Liver (tissue), 8 donors: ENCODE measurements at regions not wholly inside any gene's neighbourhood (a gene's known extent, or its start where the extent isn't known, plus 50 kb on each side); places are given as distances from the start of the nearest gene placed in this dataset.

Experiments
- DNase-seq: peaks from one replicate; pipeline ENCODE4 v3.0.0-alpha.2; 2017; ENCODE audit warnings: low spot score
- H3K27ac ChIP-seq, 2 donors: one replicate each; pipeline ENCODE4 v1.7.0; 2013; ENCODE audit warnings: inconsistent platforms in 2 of 2, low read length in 2 of 2, control low read depth in 1 of 2, low read depth in 1 of 2, mild to moderate bottlenecking in 1 of 2
- H3K27me3 ChIP-seq, 4 donors: one replicate each; pipeline versions ENCODE4 v1.6.1 to v1.7.0; 2013; ENCODE audit warnings: low read length in 3 of 4, inconsistent platforms in 1 of 4, mild to moderate bottlenecking in 1 of 4, moderate library complexity in 1 of 4; ENCODE audit not compliant: control insufficient read depth in 4 of 4, insufficient read depth in 4 of 4
- H3K36me3 ChIP-seq, 4 donors: one replicate each; pipeline versions ENCODE4 v1.6.1 to v1.7.0; 2013; ENCODE audit warnings: low read length in 3 of 4, mild to moderate bottlenecking in 3 of 4, low read depth in 1 of 4, moderate library complexity in 1 of 4; ENCODE audit not compliant: control insufficient read depth in 4 of 4, insufficient read depth in 3 of 4
- H3K4me1 ChIP-seq, 4 donors: one replicate each; pipeline versions ENCODE4 v1.6.1 to v1.7.0; 2013; ENCODE audit warnings: low read length in 3 of 4, mild to moderate bottlenecking in 3 of 4, moderate library complexity in 1 of 4; ENCODE audit not compliant: control insufficient read depth in 4 of 4, insufficient read depth in 4 of 4
- H3K4me3 ChIP-seq, 3 donors: one replicate each; pipeline versions ENCODE4 v1.6.1 to v1.7.0; 2013; ENCODE audit warnings: low read length in 3 of 3, control low read depth in 1 of 3, low read depth in 1 of 3, mild to moderate bottlenecking in 1 of 3
- H3K9ac ChIP-seq, 2 donors: one replicate each; pipeline ENCODE4 v1.7.0; 2013; ENCODE audit warnings: low read length in 2 of 2, mild to moderate bottlenecking in 2 of 2, moderate library complexity in 2 of 2, control low read depth in 1 of 2, low read depth in 1 of 2
- H3K9me3 ChIP-seq, 4 donors: one replicate each; pipeline versions ENCODE4 v1.6.1 to v1.7.0; 2013; ENCODE audit warnings: low read length in 3 of 4; ENCODE audit not compliant: control insufficient read depth in 4 of 4
- EGR1 ChIP-seq, 2 donors: IDR thresholded peaks; 2 replicates each; pipeline ENCODE4 v1.6.1; 2016 to 2018; ENCODE audit warnings: antibody characterized with exemption in 2 of 2, low read depth in 2 of 2
- FOXA2 ChIP-seq: IDR thresholded peaks from 2 replicates; pipeline ENCODE4 v1.6.1; 2016; ENCODE audit warnings: antibody characterized with exemption
- GABPA ChIP-seq, 2 donors: IDR thresholded peaks in 1 of 2; conservative IDR thresholded peaks in 1 of 2; 2 replicates each; pipeline ENCODE4 v1.6.1; 2016; ENCODE audit warnings: antibody characterized with exemption in 2 of 2, mild to moderate bottlenecking in 1 of 2, moderate library complexity in 1 of 2
- JUND ChIP-seq, 2 donors: IDR thresholded peaks; 2 replicates each; pipeline ENCODE4 v1.6.1; 2016; ENCODE audit warnings: antibody characterized with exemption in 2 of 2
- RAD21 ChIP-seq, 2 donors: IDR thresholded peaks; 2 replicates each; pipeline ENCODE4 v1.6.1; 2016; ENCODE audit warnings: antibody characterized with exemption in 2 of 2, mild to moderate bottlenecking in 2 of 2
- RXRA ChIP-seq, 2 donors: IDR thresholded peaks; 2 replicates each; pipeline ENCODE4 v1.6.1; 2017 to 2018; ENCODE audit warnings: antibody characterized with exemption in 2 of 2, mild to moderate bottlenecking in 1 of 2
- TAF1 ChIP-seq: conservative IDR thresholded peaks from 2 replicates; pipeline ENCODE4 v1.6.1; 2016; ENCODE audit warnings: antibody characterized with exemption, mild to moderate bottlenecking
- YY1 ChIP-seq: IDR thresholded peaks from 2 replicates; pipeline ENCODE4 v1.6.1; 2016; ENCODE audit warnings: antibody characterized with exemption, mild to moderate bottlenecking
- WGBS: extraction: QIAGEN DNeasy Blood & Tissue Kit; methylation state at CpG from one replicate; pipeline ENCODE4 v1.1.7; 2013; 5-methylcytosine and 5-hydroxymethylcytosine counted together
- TF ChIP-seq, protein P1 (sequence below): fragments of 150-350 bp; IDR thresholded peaks from 2 replicates; pipeline ENCODE4 v1.5.1; 2017; ENCODE audit warnings: improper control_type of control experiment, low read depth, low read length; ENCODE audit not compliant: missing input control
- TF ChIP-seq, protein P2 (sequence below): IDR thresholded peaks from 2 replicates; pipeline ENCODE4 v1.6.1; 2016; ENCODE audit warnings: antibody characterized with exemption
- TF ChIP-seq, protein P3 (sequence below): IDR thresholded peaks from 2 replicates; pipeline ENCODE4 v1.6.1; 2016; ENCODE audit warnings: antibody characterized with exemption, mild to moderate bottlenecking
- donor health status: healthy.
- donor health status: healthy.
- donor health status: healthy.
- donor health status: healthy.
- donor health status: healthy.

DNA sequence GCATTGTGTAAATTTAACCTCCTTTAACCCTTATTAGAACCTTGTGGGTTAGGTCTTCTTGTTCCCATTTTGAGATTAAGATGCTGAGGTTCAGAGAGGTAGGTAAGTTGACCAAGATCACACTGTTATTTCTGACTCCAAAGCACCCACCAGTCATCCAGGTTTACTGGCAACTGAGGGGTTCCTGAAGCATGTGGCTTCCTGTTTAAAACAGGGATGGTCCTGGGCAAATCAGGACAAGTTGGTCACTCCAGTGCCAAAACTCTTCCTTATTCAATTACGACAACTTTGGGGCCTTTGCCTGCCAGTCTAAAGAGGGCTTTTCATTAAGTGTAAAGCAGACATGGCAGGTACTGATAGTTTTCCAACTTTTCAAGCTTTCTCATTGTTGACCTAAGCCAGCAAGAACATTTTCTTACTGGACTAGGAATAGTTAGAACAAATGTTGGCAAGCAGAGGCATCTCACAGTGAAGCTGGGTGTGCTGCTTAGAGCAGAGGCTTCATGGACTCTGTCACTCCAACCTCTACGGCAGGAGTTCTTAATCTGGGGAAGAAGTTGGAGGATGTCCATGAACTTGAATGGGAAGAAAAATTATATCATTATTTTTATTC lies 149.4 kb upstream of the ADAMTS9 start:
- TF ChIP-seq YY1 = no peak
- no peak for TF ChIP-seq TAF1
- no peak for TF ChIP-seq EGR1 (IDR thresholded peaks at IDR 0.05; ENCODE audit: low read depth in 2 of 2)

DNA sequence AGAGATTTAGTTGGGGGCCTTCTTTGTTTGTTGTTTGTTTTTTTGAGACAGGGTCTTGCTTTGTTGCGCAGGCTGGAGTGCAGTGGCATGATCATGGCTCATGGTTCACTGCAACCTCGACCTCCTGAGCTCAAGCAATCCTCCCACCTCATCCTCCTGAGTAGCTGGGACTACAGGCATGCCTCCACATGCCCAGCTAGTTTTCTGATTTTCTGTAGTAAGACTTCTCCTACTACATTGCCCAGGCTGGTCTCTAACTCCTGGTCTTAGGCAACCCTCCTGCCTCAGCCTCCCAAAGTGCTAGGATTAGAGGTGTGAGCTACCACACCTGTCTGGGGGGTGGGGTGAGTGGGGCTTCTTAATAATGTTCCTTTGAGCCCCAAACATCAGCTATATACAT lies 148.3 kb upstream of the ADAMTS9 start:
- WGBS = 90% methylated on average over 2 of the region's 2 CpGs
- DNase-seq = no peak
- no peaks in the 10 kb centered on the region for H3K9me3 ChIP-seq

More for the DNA sequence above, 149.4 kb upstream of the ADAMTS9 start:
- H3K4me3 ChIP-seq = no peak overlapping the region
- H3K27ac ChIP-seq = no peak overlapping the region
- H3K27me3 ChIP-seq = no peaks in the 10 kb centered on the region
- H3K4me1 ChIP-seq = no peaks in the 10 kb centered on the region
- no peaks in the 10 kb centered on the region for H3K36me3 ChIP-seq
- no peak overlapping the region for H3K9ac ChIP-seq
- DNase-seq = no peak
- no peaks in the 10 kb centered on the region for H3K9me3 ChIP-seq
- 86% methylated on average over 2 of the region's 2 CpGs for WGBS

More for the DNA sequence above, 148.3 kb upstream of the ADAMTS9 start:
- H3K27ac ChIP-seq = no peak overlapping the region
- no peaks in the 10 kb centered on the region for H3K4me1 ChIP-seq
- TF ChIP-seq GABPA (IDR thresholded peaks at IDR 0.05 in 1 of 2, conservative IDR thresholded peaks at IDR 0.05 in 1 of 2) (no peak), RAD21 (IDR thresholded peaks at IDR 0.05) (no peak), TAF1 (no peak), EGR1 (IDR thresholded peaks at IDR 0.05; ENCODE audit: low read depth in 2 of 2) (no peak), RXRA (IDR thresholded peaks at IDR 0.05) (no peak), YY1 (no peak), FOXA2 (no peak), JUND (IDR thresholded peaks at IDR 0.05) (no peak)
- TF ChIP-seq, protein P1, sequence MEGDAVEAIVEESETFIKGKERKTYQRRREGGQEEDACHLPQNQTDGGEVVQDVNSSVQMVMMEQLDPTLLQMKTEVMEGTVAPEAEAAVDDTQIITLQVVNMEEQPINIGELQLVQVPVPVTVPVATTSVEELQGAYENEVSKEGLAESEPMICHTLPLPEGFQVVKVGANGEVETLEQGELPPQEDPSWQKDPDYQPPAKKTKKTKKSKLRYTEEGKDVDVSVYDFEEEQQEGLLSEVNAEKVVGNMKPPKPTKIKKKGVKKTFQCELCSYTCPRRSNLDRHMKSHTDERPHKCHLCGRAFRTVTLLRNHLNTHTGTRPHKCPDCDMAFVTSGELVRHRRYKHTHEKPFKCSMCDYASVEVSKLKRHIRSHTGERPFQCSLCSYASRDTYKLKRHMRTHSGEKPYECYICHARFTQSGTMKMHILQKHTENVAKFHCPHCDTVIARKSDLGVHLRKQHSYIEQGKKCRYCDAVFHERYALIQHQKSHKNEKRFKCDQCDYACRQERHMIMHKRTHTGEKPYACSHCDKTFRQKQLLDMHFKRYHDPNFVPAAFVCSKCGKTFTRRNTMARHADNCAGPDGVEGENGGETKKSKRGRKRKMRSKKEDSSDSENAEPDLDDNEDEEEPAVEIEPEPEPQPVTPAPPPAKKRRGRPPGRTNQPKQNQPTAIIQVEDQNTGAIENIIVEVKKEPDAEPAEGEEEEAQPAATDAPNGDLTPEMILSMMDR = no peak
- TF ChIP-seq, protein P2, sequence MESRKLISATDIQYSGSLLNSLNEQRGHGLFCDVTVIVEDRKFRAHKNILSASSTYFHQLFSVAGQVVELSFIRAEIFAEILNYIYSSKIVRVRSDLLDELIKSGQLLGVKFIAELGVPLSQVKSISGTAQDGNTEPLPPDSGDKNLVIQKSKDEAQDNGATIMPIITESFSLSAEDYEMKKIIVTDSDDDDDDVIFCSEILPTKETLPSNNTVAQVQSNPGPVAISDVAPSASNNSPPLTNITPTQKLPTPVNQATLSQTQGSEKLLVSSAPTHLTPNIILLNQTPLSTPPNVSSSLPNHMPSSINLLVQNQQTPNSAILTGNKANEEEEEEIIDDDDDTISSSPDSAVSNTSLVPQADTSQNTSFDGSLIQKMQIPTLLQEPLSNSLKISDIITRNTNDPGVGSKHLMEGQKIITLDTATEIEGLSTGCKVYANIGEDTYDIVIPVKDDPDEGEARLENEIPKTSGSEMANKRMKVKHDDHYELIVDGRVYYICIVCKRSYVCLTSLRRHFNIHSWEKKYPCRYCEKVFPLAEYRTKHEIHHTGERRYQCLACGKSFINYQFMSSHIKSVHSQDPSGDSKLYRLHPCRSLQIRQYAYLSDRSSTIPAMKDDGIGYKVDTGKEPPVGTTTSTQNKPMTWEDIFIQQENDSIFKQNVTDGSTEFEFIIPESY = no peak
- TF ChIP-seq, protein P3, sequence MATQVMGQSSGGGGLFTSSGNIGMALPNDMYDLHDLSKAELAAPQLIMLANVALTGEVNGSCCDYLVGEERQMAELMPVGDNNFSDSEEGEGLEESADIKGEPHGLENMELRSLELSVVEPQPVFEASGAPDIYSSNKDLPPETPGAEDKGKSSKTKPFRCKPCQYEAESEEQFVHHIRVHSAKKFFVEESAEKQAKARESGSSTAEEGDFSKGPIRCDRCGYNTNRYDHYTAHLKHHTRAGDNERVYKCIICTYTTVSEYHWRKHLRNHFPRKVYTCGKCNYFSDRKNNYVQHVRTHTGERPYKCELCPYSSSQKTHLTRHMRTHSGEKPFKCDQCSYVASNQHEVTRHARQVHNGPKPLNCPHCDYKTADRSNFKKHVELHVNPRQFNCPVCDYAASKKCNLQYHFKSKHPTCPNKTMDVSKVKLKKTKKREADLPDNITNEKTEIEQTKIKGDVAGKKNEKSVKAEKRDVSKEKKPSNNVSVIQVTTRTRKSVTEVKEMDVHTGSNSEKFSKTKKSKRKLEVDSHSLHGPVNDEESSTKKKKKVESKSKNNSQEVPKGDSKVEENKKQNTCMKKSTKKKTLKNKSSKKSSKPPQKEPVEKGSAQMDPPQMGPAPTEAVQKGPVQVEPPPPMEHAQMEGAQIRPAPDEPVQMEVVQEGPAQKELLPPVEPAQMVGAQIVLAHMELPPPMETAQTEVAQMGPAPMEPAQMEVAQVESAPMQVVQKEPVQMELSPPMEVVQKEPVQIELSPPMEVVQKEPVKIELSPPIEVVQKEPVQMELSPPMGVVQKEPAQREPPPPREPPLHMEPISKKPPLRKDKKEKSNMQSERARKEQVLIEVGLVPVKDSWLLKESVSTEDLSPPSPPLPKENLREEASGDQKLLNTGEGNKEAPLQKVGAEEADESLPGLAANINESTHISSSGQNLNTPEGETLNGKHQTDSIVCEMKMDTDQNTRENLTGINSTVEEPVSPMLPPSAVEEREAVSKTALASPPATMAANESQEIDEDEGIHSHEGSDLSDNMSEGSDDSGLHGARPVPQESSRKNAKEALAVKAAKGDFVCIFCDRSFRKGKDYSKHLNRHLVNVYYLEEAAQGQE = no peak
- H3K4me3 ChIP-seq = no peak overlapping the region
- H3K36me3 ChIP-seq = no peaks in the 10 kb centered on the region
- H3K9ac ChIP-seq = no peak overlapping the region
- no peaks in the 10 kb centered on the region for H3K27me3 ChIP-seq
